Thymus (tissue), 11 donors: ENCODE measurements at regions not wholly inside any gene's neighbourhood (a gene's known extent, or its start where the extent isn't known, plus 50 kb on each side); places are given as distances from the start of the nearest gene placed in this dataset.
"Not testable (repeated sequence)": the region's sequence is repeated elsewhere in the genome, so short reads cannot be mapped to it uniquely, and the experiment has no call there.

Source experiments
- DNase-seq, 9 donors: peaks; one replicate each; pipeline ENCODE4 v3.0.0-alpha.2; 2013; ENCODE audit warnings: low spot score in 9 of 9, low read depth in 6 of 9, missing footprints in 1 of 9
- H3K27ac ChIP-seq, 2 donors: one replicate each; pipeline ENCODE4 v1.5.1; 2013; ENCODE audit warnings: control low read depth in 1 of 2, low read depth in 1 of 2, low read length in 1 of 2, mild to moderate bottlenecking in 1 of 2, moderate library complexity in 1 of 2
- H3K27me3 ChIP-seq, 2 donors: one replicate each; pipeline ENCODE4 v1.5.1; 2013; ENCODE audit warnings: low read length in 1 of 2; ENCODE audit not compliant: control insufficient read depth in 2 of 2, insufficient read depth in 1 of 2
- H3K36me3 ChIP-seq, 2 donors: one replicate each; pipeline ENCODE4 v1.5.1; 2013; ENCODE audit warnings: low read length in 1 of 2, mild to moderate bottlenecking in 1 of 2, moderate library complexity in 1 of 2; ENCODE audit not compliant: control insufficient read depth in 2 of 2, insufficient read depth in 2 of 2
- H3K4me1 ChIP-seq, 2 donors: one replicate each; pipeline ENCODE4 v1.5.1; 2013; ENCODE audit warnings: low read length in 2 of 2; ENCODE audit not compliant: control insufficient read depth in 2 of 2, insufficient read depth in 2 of 2
- H3K4me3 ChIP-seq, 2 donors: one replicate each; pipeline ENCODE4 v1.5.1; 2013; ENCODE audit warnings: low read length in 2 of 2, control low read depth in 1 of 2, mild to moderate bottlenecking in 1 of 2
- H3K9me3 ChIP-seq, 2 donors: one replicate each; pipeline ENCODE4 v1.5.1; 2013; ENCODE audit warnings: low read length in 1 of 2, mild to moderate bottlenecking in 1 of 2; ENCODE audit not compliant: control insufficient read depth in 2 of 2, insufficient read depth in 1 of 2
- WGBS: extraction: QIAGEN DNeasy Blood & Tissue Kit; methylation state at CpG from one replicate; pipeline ENCODE4 v1.1.7; 2013; 5-methylcytosine and 5-hydroxymethylcytosine counted together
- donor health status: healthy.

GRCh38 chr6:88513471-88513870 is 347.3 kb upstream of the CNR1 start:
- Histone ChIP-seq H3K36me3 (no peaks in the 10 kb centered on the region), H3K27me3 (no peaks in the 10 kb centered on the region), H3K4me1 (no peaks in the 10 kb centered on the region), H3K9me3 (no peaks in the 10 kb centered on the region), H3K27ac (no peak overlapping the region), H3K4me3 (no peak overlapping the region)
- no peak for DNase-seq

- H3K36me3 ChIP-seq, result no peaks in the 10 kb centered on the region
- no peak for DNase-seq
- 76% methylated on average over 1 of the region's 1 CpG for WGBS
- no peaks in the 10 kb centered on the region for H3K27me3 ChIP-seq
- H3K9me3 ChIP-seq, result no peaks in the 10 kb centered on the region
- H3K4me3 ChIP-seq, result no peak overlapping the region
- H3K27ac ChIP-seq, result no peak overlapping the region
- no peaks in the 10 kb centered on the region for H3K4me1 ChIP-seq
Measured at GRCh38 chr6:88512951-88513350, 346.8 kb upstream of the CNR1 start.

- no peaks in the 10 kb centered on the region for H3K36me3 ChIP-seq
- 75% methylated on average over 3 of the region's 3 CpGs for WGBS
- H3K4me1 ChIP-seq, result no peaks in the 10 kb centered on the region
- H3K27ac ChIP-seq, result no peak overlapping the region
- no peak overlapping the region for H3K4me3 ChIP-seq
- H3K9me3 ChIP-seq, result no peaks in the 10 kb centered on the region
- no peak for DNase-seq
- no peaks in the 10 kb centered on the region for H3K27me3 ChIP-seq
Measured at GRCh38 chr6:88502391-88502790, 336.2 kb upstream of the CNR1 start.

GRCh38 chr6:88499845-88500699 is 333.9 kb upstream of the CNR1 start:
- H3K27ac ChIP-seq, result no peak overlapping the region
- WGBS, result 75% methylated on average over 7 of the region's 7 CpGs

GRCh38 chr6:88499436-88499835 is 333.3 kb upstream of the CNR1 start:
- 94% methylated on average over 3 of the region's 3 CpGs for WGBS
- Histone ChIP-seq H3K9me3 (no peaks in the 10 kb centered on the region), H3K4me1 (no peaks in the 10 kb centered on the region), H3K36me3 (no peaks in the 10 kb centered on the region), H3K27me3 (no peaks in the 10 kb centered on the region), H3K27ac (no peak overlapping the region), H3K4me3 (no peak overlapping the region)
- no peak for DNase-seq

More at GRCh38 chr6:88499845-88500699, 333.9 kb upstream of the CNR1 start:
- no peaks in the 10 kb centered on the region for H3K27me3 ChIP-seq
- no peak for DNase-seq
- no peaks in the 10 kb centered on the region for H3K9me3 ChIP-seq
- no peaks in the 10 kb centered on the region for H3K36me3 ChIP-seq
- no peak overlapping the region for H3K4me3 ChIP-seq
- no peaks in the 10 kb centered on the region for H3K4me1 ChIP-seq

GRCh38 chr6:88497403-88497802 is 331.3 kb upstream of the CNR1 start:
- not testable (repeated sequence) for H3K36me3 ChIP-seq, DNase-seq, H3K4me1 ChIP-seq, H3K9me3 ChIP-seq, H3K27me3 ChIP-seq, H3K27ac ChIP-seq, H3K4me3 ChIP-seq
- WGBS, result 55% methylated on average over 8 of the region's 8 CpGs

- Histone ChIP-seq H3K36me3 (no peaks in the 10 kb centered on the region), H3K27ac (no peak overlapping the region), H3K4me1 (no peaks in the 10 kb centered on the region), H3K27me3 (no peaks in the 10 kb centered on the region), H3K4me3 (no peak overlapping the region), H3K9me3 (no peaks in the 10 kb centered on the region)
- 96% methylated on average over 3 of the region's 3 CpGs for WGBS
- no peak for DNase-seq
Measured at GRCh38 chr6:88494401-88495140, 328.4 kb upstream of the CNR1 start.

GRCh38 chr6:88493717-88494116 is 327.6 kb upstream of the CNR1 start:
- no peak overlapping the region for H3K27ac ChIP-seq
- no peaks in the 10 kb centered on the region for H3K36me3 ChIP-seq
- H3K27me3 ChIP-seq, result no peaks in the 10 kb centered on the region
- WGBS, result 94% methylated on average over 2 of the region's 2 CpGs
- DNase-seq, result no peak
- no peak overlapping the region for H3K4me3 ChIP-seq
- H3K4me1 ChIP-seq, result no peaks in the 10 kb centered on the region
- H3K9me3 ChIP-seq, result no peaks in the 10 kb centered on the region

- H3K4me1 ChIP-seq, result no peaks in the 10 kb centered on the region
- no peaks in the 10 kb centered on the region for H3K9me3 ChIP-seq
- H3K4me3 ChIP-seq, result no peak overlapping the region
- no peaks in the 10 kb centered on the region for H3K36me3 ChIP-seq
- no peak for DNase-seq
- WGBS, result 86% methylated on average over 2 of the region's 2 CpGs
- no peaks in the 10 kb centered on the region for H3K27me3 ChIP-seq
- no peak overlapping the region for H3K27ac ChIP-seq
Measured at GRCh38 chr6:88492824-88493223, 326.7 kb upstream of the CNR1 start.
